ENCODE measurements at regions not wholly inside any gene's neighbourhood (a gene's known extent, or its start where the extent isn't known, plus 50 kb on each side); places are given as distances from the start of the nearest gene placed in this dataset.
A peak's percentile ranks its signal among the peaks of the same experiment; 100 is the strongest.

DNA sequence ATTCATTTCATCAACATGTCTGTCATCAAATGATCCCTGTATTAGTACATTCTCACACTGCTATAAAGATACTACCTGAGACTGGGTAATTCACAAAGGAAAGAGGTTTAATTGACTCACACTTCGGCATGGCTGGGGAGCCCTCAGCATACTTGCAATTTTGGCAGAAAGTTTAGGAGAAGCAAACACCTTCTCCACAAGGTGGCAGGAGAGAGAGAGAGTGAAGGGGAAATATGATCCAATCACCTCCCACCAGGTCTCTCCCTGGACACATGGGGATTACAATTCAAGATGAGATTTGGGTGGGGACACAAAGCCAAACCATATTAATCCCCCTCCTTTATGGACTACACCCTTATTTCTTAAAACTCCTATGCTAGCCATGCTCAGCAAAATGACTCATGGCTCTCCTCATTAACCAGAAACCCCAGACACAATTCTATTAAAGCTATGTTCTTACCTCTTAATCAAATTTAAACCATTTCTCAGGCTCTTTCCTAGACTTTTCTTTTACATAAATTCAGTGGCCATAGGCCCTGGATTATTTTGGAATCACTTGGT is 932.3 kb downstream of the FLRT2 start:
- ATAC-seq (peak; percentile 80), FAIRE-seq (no peak), DNase-seq (ENCODE audit: low spot score) (peak; percentile 40)
- Histone ChIP-seq H3K36me3 (replicated peaks in 1 of 2; ENCODE audit: control insufficient read depth in 1 of 2, insufficient read depth in 2 of 2, low read length in 2 of 2) (no peaks in the 10 kb centered on the region), H3K4me1 (ENCODE audit: insufficient read depth, low read length) (no peaks in the 10 kb centered on the region), H3K27me3 (ENCODE audit: control insufficient read depth in 1 of 2, insufficient read depth in 2 of 2, low read length in 2 of 2) (peaks cover 0 to 3% of the 10 kb centered on the region in 2 experiments; a peak in 1 of 5 replicates), H3K79me2 (ENCODE audit: insufficient read depth, low read length) (no peaks in the 10 kb centered on the region), H3K9ac (ENCODE audit: insufficient read depth, low read depth, low read length) (no peak overlapping the region), H2AFZ (ENCODE audit: low read length) (no peak overlapping the region), H3K9me3 (ENCODE audit: low read length) (no peaks in the 10 kb centered on the region), H3K27ac (ENCODE audit: extremely low read length, insufficient read depth, low read length) (no peak overlapping the region), H4K20me1 (ENCODE audit: insufficient read depth, low read length) (no peaks in the 10 kb centered on the region), H3K4me2 (ENCODE audit: low read depth, low read length) (no peak overlapping the region), H3K4me3 (replicated peaks in 1 of 3; ENCODE audit: insufficient read depth in 1 of 3, low read depth in 2 of 3, low read length in 3 of 3) (no peak overlapping the region)
- ChIA-PET CTCF (ENCODE audit: low intra/inter-chr PET ratio, low total read pairs) (interaction anchor here (2.8 kb wide), 1 partner anchor 441 kb away, joined by 20 read pairs; no protein-coding TSS in a partner anchor), POLR2A (no interaction called here)
- in situ Hi-C loops (cut with HindIII; ENCODE audit: extremely low pct_ligation_motif_present, low pct_unique_long_range_greater_than_20kb): loop anchor here (10.0 kb wide), 1 partner anchor 443 kb away; no protein-coding TSS in a partner anchor
- no TSS peak for BruUV-seq (replicated peaks)
- TF ChIP-seq, protein P1, sequence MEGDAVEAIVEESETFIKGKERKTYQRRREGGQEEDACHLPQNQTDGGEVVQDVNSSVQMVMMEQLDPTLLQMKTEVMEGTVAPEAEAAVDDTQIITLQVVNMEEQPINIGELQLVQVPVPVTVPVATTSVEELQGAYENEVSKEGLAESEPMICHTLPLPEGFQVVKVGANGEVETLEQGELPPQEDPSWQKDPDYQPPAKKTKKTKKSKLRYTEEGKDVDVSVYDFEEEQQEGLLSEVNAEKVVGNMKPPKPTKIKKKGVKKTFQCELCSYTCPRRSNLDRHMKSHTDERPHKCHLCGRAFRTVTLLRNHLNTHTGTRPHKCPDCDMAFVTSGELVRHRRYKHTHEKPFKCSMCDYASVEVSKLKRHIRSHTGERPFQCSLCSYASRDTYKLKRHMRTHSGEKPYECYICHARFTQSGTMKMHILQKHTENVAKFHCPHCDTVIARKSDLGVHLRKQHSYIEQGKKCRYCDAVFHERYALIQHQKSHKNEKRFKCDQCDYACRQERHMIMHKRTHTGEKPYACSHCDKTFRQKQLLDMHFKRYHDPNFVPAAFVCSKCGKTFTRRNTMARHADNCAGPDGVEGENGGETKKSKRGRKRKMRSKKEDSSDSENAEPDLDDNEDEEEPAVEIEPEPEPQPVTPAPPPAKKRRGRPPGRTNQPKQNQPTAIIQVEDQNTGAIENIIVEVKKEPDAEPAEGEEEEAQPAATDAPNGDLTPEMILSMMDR (CRISPR knock-in tag; IDR thresholded peaks at IDR 0.05): peak; percentile 65
- TF ChIP-seq TGIF2 (CRISPR knock-in tag; IDR thresholded peaks at IDR 0.05) (no peak), SMC3 (IDR thresholded peaks at IDR 0.05; ENCODE audit: low read length) (peak; percentile 76), SIX1 (CRISPR knock-in tag; IDR thresholded peaks at IDR 0.05; ENCODE audit: borderline replicate concordance) (peak; percentile 70; the same call in 1 of the 2 replicates), STAG1 (CRISPR knock-in tag; IDR thresholded peaks at IDR 0.05) (peak; percentile 80), RAD21 (CRISPR knock-in tag; IDR thresholded peaks at IDR 0.05) (peak; percentile 40; the same call in 1 of the 2 replicates), ZMYM4 (CRISPR knock-in tag; IDR thresholded peaks at IDR 0.05) (peak; percentile 93), NR2F1 (CRISPR knock-in tag; IDR thresholded peaks at IDR 0.05) (no peak), SIX4 (CRISPR knock-in tag; IDR thresholded peaks at IDR 0.05) (peak; percentile 60; the same call in 1 of the 2 replicates)
- TF ChIP-seq, protein P2, sequence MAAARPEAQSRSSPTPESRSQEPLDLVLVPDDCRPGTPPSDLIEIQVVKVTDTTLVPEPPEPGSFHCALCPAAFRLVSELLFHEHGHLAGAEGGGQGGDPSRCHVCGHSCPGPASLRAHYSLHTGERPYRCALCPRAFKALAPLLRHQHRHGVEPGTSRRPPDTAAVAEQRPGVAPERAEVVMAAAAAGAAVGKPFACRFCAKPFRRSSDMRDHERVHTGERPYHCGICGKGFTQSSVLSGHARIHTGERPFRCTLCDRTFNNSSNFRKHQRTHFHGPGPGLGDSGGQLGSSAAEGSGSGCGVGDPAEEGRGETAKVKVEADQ (CRISPR knock-in tag; IDR thresholded peaks at IDR 0.05; ENCODE audit: borderline replicate concordance): no peak
- TF ChIP-seq, protein P3, sequence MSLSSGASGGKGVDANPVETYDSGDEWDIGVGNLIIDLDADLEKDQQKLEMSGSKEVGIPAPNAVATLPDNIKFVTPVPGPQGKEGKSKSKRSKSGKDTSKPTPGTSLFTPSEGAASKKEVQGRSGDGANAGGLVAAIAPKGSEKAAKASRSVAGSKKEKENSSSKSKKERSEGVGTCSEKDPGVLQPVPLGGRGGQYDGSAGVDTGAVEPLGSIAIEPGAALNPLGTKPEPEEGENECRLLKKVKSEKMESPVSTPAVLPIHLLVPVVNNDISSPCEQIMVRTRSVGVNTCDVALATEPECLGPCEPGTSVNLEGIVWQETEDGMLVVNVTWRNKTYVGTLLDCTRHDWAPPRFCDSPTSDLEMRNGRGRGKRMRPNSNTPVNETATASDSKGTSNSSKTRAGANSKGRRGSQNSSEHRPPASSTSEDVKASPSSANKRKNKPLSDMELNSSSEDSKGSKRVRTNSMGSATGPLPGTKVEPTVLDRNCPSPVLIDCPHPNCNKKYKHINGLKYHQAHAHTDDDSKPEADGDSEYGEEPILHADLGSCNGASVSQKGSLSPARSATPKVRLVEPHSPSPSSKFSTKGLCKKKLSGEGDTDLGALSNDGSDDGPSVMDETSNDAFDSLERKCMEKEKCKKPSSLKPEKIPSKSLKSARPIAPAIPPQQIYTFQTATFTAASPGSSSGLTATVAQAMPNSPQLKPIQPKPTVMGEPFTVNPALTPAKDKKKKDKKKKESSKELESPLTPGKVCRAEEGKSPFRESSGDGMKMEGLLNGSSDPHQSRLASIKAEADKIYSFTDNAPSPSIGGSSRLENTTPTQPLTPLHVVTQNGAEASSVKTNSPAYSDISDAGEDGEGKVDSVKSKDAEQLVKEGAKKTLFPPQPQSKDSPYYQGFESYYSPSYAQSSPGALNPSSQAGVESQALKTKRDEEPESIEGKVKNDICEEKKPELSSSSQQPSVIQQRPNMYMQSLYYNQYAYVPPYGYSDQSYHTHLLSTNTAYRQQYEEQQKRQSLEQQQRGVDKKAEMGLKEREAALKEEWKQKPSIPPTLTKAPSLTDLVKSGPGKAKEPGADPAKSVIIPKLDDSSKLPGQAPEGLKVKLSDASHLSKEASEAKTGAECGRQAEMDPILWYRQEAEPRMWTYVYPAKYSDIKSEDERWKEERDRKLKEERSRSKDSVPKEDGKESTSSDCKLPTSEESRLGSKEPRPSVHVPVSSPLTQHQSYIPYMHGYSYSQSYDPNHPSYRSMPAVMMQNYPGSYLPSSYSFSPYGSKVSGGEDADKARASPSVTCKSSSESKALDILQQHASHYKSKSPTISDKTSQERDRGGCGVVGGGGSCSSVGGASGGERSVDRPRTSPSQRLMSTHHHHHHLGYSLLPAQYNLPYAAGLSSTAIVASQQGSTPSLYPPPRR (CRISPR knock-in tag; IDR thresholded peaks at IDR 0.05; ENCODE audit: borderline replicate concordance): no peak
- TF ChIP-seq, protein P4, sequence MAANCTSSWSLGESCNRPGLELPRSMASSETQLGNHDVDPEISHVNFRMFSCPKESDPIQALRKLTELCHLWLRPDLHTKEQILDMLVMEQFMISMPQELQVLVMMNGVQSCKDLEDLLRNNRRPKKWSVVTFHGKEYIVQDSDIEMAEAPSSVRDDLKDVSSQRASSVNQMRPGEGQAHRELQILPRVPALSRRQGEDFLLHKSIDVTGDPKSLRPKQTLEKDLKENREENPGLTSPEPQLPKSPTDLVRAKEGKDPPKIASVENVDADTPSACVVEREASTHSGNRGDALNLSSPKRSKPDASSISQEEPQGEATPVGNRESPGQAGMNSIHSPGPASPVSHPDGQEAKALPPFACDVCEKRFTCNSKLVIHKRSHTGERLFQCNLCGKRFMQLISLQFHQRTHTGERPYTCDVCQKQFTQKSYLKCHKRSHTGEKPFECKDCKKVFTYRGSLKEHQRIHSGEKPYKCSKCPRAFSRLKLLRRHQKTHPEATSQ (CRISPR knock-in tag; IDR thresholded peaks at IDR 0.05; ENCODE audit: borderline replicate concordance): peak; percentile 99; the same call in 1 of the 2 replicates
- TF ChIP-seq, protein P5, sequence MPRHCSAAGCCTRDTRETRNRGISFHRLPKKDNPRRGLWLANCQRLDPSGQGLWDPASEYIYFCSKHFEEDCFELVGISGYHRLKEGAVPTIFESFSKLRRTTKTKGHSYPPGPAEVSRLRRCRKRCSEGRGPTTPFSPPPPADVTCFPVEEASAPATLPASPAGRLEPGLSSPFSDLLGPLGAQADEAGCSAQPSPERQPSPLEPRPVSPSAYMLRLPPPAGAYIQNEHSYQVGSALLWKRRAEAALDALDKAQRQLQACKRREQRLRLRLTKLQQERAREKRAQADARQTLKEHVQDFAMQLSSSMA (CRISPR knock-in tag; IDR thresholded peaks at IDR 0.05): no peak
- 0% methylated on average over 1 of the region's 1 CpG for WGBS (ENCODE audit: low lambda C conversion rate)
- intact Hi-C loops (cut with micrococcal nuclease; ENCODE audit: unreplicated experiment): loop anchor here (1.0 kb wide), 1 partner anchor 441 kb away; no protein-coding TSS in a partner anchor
